ENCODE measurements at regions not wholly inside any gene's neighbourhood (a gene's known extent, or its start where the extent isn't known, plus 50 kb on each side); places are given as distances from the start of the nearest gene placed in this dataset.

DNA sequence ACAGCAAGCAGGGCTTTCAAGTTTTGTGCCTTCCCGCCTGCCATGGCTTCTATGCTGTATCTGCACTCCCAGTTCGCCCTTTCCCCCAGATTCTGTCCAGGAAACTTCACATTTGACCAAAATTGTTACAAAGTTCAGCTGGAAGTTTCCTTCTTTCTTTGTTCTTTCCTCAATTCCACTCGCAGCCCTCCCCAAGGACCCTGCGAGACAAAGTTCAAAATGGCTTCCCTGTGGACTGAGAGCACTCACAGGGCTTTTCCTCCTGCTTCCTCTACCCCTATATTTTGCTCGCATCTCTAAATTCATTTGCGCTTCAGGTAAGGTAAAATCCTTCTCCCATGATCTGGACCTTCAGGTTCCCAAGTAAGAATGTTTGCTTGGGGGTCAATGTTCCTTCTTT is 1348.4 kb upstream of the B3GALT2 start:
- no peak for DNase-seq (ENCODE audit: low read depth)

DNA sequence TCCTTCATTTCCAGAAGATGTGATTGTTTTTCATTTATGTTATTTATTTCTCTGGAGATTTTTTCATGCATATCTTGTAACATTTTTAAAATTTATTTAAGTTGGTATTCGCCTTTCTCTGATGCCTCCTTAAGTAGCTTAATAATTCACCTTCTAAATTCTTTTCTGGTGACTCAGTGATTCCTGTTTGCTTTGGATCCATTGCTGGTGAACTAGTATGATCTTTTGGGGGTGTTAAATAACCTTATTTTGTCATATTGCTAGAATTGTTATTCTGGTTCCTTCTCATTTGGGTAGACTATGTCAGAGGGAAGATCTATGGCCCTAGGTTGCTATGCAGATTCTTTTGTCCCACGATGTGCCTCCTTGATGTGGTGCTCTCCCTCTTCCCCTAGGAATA is 1347.2 kb upstream of the B3GALT2 start:
- no peak for DNase-seq (ENCODE audit: low read depth)

DNA sequence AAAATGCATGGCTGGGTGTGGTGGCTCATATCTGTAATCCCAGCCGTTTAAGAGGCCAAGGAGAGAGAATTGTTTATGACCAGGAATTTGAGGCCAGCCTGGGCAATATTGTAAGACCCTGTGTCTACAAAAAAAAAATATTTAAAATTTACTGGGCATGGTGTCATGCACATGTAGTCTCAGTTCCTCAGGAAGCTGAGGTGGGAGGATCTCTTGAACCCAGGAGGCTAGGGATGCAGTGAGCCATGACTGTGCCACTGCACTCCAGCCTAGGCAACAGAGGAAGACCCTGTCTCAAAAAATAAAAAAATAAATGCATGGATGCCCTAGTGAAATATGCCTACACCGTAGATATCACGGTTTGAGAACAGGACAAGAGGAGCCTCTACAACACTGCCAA is 1331.2 kb upstream of the B3GALT2 start:
- DNase-seq (ENCODE audit: low read depth), result no peak

DNA sequence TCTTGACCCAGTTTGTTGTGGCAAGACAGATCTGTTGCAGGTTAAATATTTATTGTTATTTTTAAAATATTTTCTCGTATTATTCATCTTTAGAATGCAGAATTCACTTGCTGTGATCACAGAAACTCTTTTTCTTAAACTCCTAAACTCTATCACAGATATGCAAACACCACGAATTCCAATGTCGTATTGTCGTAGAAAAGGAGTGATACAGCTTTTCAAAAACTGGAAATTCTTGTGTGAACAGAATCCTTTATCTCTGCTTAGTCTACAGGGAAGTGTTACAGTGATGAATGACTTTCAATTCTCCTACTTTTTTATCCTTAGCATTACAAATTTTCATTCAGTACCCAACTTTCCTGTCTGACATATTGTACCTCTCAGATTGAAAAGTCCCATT is 1329.5 kb upstream of the B3GALT2 start:
- no peak for DNase-seq (ENCODE audit: low read depth)

DNA sequence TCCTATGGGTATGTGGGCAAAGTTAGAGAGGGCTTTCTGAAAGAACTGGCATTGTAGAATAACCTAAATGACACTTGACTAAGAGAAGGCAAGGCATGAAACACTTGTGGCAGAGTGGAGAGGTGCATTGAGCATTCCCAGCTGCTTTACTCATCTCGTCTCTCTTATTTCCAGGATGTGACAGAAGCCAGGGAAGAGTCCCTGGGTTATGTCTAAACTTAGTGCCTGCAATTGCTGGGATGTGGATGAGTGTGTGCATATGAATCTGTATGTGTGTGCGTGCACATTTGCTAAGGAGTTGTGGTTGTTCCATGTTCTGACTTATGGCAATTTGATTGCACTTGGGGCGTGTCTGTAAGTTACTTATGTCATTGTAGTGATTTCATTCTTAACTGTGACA is 1326.5 kb upstream of the B3GALT2 start:
- DNase-seq (ENCODE audit: low read depth), result no peak

DNA sequence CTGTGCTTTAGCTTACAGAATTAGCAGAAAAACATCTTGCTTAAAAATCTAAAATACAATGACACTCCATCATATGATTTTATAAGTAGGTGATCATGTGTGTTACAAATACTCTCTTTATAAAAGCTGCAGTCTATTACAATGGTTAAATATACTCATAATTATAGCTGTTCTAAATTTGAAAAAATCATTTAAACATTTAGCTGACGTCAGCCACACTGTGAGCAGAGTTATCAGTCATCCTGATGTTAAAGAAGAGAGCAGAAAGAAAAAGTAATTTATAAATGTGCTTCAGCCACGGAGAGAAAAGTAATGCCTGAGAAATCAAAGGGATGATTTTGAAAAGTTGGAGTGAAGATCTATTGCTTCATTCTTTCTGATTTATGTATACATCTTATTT is 1325.9 kb upstream of the B3GALT2 start:
- DNase-seq (ENCODE audit: low read depth), result no peak

DNA sequence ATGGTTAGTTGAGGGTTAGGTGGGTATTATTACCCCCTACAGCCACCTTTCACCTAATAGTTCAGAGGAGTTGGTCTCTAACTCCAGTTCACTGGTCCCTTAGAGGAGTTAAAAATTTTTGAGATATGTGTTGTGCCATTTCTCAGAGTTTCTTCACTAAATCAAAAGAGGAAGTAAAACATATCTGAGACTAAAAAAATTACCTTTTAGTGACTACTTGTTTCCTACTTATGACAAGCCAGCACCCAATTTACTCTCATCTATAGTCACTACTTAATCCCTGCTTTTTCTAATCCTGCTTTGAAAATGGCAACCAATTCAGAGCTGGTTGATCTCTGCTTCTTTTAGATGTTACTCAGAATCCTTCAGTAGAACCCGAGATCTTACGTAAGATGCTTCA is 1316.8 kb upstream of the B3GALT2 start:
- DNase-seq (ENCODE audit: low read depth), result no peak

DNA sequence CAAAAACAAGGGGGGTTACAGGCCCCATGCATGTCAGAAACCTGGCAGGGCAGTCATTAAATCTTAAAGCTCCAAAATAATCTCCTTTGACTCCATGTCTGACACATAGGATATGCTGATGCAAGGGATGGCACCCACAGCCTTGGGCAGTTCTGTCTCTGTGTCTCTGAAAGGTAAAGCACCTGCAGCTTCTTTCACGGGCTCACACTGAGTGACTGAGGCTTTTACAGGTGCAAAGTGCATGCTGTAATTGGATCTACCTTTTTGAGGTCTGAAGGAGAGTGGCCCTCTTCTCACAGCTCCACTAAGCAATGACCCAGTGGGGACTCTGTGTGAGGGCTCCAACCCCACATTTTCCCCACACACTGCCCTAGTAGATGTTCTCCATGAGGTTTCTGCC is 1309.0 kb upstream of the B3GALT2 start:
- no peak for DNase-seq (ENCODE audit: low read depth)

DNA sequence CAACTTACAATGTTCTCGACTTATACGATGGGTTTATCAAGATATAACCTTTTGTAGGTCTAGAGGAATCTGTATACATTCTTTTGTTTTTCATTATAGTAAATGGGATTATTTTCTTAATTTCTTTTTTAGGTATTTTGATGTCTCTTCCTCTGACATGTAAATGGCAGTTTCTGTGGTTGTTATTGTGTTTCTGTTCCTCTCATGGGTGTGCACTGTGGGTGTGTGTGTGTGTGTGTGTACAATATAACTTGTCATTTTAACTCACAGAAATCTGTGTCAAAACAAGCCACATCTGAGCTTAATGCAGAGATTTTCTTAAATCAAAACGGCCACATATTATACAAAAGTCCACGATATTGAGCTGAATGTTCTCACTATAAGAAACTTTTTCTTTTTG is 1300.8 kb upstream of the B3GALT2 start:
- DNase-seq (ENCODE audit: low read depth), result no peak

DNA sequence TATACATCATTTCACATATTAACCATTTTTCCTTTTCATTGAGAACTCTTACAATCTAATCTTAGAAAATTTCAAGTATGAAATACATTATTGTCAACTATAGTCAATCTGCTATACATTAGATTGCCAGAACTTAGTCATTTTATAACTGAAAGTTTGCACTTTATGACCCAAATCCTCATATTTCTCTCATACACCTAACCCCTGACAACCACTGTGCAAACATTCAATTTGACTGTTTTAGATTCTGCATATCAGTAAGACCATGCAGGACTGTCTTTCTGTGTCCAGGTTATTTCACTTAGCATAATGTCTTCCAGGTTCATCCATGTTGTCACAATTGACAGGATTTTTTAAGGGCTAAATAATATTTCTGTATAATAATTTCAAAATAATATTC is 1299.0 kb upstream of the B3GALT2 start:
- no peak for DNase-seq (ENCODE audit: low read depth)

DNA sequence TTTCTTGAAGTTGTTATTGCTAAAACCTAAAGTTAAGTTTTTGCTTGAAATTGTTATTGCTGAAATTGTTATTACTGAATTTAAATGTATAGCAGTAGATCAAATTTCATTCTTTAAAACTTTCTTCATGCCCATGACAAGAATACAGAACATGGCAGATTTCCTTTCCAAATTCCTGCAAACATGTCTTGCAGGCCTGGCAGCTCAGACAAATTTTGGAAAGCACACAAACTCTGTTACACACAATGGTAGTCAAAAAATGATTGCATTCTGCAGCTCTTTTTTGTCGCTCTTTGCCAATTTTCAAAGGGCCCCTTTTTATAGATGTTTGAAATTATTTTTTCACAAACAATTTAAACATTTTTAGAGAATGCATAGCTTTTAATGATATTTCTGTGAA is 1292.3 kb upstream of the B3GALT2 start:
- no peak for DNase-seq (ENCODE audit: low read depth)

DNA sequence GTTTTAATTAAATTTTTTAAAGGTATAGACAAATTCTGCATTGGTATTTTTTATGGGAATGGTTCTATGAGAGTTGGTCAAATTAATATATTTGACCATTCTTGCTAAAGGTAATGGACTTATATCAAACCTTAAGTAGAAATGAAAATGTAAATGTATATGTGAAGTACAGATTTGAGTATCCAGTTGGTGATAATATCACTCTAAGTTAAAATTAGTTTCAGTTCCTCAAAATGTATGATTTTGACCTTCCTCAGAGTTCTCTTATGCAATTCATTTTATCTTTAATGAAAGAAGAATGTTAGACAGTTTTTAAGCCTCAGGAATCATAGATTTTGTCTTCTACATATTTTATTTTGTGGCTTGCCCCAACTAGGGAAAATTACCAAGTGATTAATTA is 1291.5 kb upstream of the B3GALT2 start:
- DNase-seq (ENCODE audit: low read depth), result no peak

DNA sequence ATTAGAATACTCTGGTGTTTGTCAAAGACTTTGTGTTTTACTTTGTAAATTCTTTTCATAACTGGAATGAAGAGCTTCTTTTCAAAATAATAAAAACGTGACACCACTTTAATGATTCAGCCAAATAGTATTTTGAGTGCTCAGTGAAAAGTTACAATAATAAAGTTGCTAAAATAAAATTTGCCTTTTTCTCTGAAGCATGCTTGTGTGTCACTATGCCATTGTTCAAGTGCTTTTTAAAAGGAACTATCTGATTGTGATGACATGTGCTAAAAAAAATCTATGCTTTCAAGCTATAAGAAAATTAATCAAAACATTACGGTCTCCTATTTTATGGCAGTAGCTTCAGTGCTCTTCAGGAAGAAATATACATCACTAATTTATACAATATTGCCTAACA is 1290.5 kb upstream of the B3GALT2 start:
- no peak for DNase-seq (ENCODE audit: low read depth)

DNA sequence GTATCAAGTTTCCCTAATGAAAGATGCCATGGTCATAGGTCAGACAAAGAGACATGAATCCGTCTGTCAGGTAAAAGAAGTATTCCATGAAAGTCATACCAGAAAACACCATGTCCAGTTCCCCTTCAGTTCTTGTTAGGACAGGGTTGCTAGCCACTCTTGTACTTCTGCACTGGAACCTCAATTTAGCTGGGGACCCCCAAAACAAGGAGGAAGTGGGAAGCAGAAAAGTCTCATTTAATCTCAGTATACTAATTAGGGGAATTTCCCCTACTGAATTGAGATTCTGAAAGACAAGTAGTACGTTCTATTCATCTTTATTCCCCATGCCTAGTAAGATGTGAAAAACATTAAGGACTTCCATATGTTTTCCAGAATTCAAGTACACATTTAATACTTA is 1289.9 kb upstream of the B3GALT2 start:
- DNase-seq (ENCODE audit: low read depth), result no peak

DNA sequence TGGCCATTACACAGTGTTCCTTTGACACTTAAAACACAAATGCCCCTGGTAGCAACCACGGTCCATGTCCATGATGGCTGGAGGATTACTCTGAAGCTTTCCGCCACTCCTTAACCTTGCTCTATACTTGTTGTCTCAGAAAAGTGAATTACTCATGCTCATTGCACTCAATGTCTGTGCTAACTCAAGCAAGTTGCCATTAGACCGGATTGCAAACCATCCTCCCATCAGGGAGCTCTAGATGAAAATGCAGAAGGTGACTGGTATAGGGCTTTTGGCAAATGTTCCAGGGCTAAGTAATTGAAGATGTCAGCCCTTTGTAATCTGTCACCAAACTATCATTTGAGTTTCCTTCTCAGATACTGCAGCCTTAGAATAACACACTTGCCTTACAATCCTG is 1288.3 kb upstream of the B3GALT2 start:
- DNase-seq (ENCODE audit: low read depth), result no peak

DNA sequence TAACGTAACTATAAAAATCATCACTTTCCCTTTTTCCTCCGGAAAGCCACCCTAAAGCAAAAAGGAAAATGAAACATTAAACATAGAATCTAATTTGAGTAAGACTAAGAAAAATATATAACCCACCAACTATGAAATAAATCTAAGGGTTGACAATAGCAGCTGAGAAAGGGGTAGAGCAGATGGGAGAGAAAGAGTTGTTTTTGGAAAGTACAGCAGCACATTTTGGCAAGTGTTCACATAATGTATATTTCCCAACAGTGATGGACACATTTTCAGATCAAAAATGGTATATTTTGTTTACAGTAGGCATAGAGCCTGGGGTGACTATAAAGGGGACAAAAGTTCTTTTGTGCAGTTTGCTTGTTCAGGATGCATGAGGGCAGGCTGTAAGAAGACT is 1287.4 kb upstream of the B3GALT2 start:
- no peak for DNase-seq (ENCODE audit: low read depth)

DNA sequence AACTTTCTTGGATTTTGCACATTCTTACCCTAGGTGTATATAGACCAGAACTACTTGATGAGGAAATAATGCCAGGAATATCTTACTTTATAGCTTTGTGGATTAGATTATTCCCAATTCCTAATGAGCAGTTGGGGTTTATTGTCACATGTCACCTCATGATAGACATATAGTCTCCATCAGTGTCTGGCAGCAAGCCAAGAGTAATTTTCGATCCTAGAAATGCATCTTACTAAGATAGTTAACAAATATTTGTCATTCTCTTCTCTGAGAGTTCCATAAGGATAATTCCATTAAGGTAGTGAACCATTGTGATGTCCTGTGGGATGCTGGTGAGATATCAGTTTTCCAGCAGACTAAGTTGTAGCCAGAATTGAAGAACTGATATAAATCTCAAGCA is 1282.9 kb upstream of the B3GALT2 start:
- no peak for DNase-seq (ENCODE audit: low read depth)

DNA sequence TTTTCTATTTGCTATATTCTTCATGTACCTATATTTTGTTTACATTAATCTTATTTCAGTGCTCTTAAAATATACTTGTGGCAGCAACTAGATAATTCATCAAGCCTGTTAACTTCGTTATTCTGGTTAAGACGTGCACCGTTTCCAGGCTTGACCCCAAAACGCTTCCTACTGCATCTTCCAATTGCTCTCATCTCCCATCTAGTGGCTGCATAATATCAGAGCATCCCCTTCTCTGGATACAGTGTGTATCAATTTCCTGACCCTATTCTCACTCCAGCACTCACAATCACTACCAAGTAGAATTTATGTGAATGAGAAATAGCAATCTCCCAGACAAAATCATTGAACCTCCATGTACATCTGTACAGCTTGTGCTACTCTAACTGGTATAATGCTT is 1280.3 kb upstream of the B3GALT2 start:
- DNase-seq (ENCODE audit: low read depth), result no peak

DNA sequence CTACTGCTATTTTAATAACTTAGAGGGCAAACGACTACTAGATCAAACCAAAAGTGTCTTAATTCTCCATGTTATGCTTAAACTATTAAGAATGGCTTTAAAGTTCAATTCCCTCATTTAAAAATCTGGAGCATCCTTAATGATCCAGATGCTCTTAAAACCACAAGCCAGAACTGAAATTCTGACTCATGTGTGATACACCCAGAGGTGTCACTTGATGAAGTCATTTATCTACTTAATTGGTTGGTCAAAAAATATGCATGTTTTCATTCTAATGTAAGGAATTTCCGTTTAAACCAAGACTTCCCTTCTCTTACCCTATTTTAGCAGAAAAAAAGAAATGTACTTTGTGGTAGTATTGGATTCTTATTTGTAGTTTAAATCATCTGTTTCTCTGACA is 1261.2 kb upstream of the B3GALT2 start:
- no peak for DNase-seq (ENCODE audit: low read depth)

DNA sequence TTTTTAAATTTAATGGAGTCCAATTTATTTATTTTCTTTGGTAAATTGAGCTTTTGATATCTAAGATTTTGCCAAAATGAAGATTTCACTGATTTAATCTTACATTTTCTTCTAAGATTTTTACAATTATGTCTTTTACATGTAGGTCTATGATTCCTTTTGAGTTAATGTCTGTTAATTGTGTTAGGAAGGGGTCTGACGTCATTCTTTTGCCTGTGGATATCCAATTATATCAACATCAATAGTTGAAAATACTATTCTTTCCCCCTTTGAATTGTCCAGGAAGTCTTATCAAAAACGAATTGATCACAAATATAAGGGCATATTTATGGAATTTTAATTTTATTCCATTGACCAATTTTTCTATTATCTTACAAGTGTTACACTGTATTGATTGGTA is 1258.8 kb upstream of the B3GALT2 start:
- DNase-seq (ENCODE audit: low read depth), result no peak

DNA sequence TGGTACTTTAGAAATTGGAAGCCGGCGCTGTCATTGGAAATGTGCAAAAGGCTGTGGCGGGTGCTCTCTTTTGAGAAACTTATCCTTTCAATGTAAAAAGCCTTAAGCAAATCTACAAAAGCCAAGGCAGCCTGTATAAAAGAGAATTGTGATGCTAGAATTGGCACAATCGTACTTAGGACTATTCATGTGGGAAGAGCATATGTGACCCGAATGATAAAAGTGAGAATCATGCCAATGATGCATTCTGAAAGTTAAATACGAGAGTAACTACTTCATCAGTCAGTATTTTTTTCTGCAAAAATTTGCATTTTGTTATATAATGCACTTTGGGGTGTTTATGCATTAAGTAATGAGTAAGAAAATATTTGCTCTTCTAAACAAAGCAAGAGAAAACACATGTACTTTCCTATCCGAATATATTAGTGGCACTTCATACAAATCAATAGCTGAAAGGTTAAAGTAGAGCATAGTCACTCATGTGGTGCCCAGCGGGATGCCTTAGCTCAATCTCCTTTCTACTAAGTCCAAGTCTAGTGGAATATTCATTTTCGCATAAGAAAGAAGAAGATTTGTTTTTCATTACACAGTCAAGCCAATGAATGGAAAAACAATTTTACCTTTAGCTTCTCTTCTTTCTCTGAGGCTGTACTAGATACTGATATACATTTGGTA is 1256.6 kb upstream of the B3GALT2 start:
- no peak for DNase-seq (ENCODE audit: low read depth)

DNA sequence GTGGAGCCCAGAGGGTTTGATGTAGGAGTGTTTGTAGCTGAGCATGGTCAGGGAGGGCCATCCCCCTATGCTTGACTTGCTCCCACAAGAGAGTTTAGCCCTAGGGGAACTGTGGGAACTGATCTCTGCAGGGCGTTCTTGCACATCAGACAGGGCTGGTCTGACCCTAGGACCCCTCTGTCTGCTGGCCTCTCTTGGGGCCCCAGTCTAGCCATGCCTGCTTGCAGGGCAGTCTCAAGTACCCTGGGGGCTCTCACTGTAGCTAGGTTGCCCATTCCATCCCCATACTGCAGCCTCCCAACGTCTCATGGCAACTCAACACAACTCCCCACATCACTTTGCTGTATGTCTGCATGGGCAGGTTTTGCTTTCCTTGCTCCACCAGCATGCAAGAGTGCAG is 1250.7 kb upstream of the B3GALT2 start:
- DNase-seq (ENCODE audit: low read depth), result no peak

DNA sequence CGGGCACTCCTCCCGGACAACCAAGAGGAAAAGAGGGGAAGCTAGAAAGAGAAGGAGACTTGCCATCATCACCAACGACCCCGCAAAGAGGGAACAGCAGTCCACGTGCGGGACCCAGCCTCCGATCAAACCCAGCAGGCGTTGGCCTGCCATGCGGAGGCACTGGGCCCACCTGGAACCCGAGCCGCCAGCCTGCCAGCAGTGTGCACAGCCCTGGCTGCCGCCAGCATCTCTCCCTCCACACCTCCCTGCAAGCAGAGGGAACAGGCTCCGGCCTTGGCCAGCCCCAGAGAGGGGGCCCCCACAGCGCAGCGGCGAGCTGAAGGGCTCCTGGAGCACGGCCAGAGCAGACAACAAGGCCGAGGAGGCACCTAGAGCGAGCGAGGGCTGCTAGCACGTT is 1244.7 kb upstream of the B3GALT2 start:
- DNase-seq (ENCODE audit: low read depth), result no peak

DNA sequence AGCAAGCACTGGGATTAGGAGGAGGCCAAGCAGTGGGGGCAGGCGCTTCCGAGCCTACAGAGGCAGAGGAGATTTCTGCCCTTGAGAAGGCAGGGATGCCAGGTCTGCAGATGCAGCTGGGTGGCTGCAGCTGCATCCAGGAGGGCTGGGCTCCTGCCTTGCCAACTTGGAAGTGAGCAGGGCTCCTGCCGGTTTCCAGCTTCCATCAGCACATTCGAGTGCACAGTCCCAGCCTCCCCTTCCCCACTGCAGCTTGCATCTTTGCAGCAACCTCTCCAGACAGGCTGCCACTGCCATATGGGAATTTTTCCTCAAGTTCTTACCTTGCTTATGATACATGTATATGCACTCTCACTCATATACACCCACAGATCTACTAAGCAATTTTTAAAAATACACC is 1234.3 kb upstream of the B3GALT2 start:
- DNase-seq (ENCODE audit: low read depth), result no peak

DNA sequence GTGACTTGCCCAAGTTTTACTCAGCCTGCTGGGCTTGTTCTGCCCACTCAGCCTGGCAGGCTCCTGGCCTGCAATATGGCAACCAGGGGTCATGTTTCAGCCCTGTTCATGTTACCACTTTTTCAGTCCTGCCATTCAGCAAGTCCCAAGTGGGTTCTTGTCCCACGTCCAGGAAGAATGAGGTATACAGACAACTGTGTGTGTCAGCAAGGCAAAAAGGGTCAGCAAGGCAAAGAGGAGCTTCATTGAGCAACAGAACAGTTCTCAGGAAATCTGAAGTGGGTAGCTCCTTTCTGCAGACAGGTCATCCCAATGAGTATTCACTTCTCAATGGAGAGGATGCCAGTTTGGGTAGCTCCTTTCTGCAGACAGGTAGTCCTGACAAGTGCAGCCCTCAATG is 1233.3 kb upstream of the B3GALT2 start:
- no peak for DNase-seq (ENCODE audit: low read depth)
